Stomach (tissue), 8 donors: ENCODE measurements at regions not wholly inside any gene's neighbourhood (a gene's known extent, or its start where the extent isn't known, plus 50 kb on each side); places are given as distances from the start of the nearest gene placed in this dataset.

Source experiments
- DNase-seq, 2 donors: peaks; one replicate each; pipeline versions ENCODE4 v3.0.0 to v3.0.0-alpha.2; 2013 to 2019
- H3K27ac ChIP-seq, 5 donors: fragments of 200-600 bp in 4 of 5; sonication (generic) in 4 of 5; one replicate each; pipeline ENCODE4 v1.5.1; 2013 to 2019; ENCODE audit warnings: mild to moderate bottlenecking in 1 of 5, moderate library complexity in 1 of 5
- H3K27me3 ChIP-seq, 3 donors: fragments of 200-600 bp; sonication (generic); one replicate each; pipeline ENCODE4 v1.5.1; 2017 to 2019; ENCODE audit warnings: mixed run types in 1 of 3
- H3K36me3 ChIP-seq, 4 donors: fragments of 200-600 bp; sonication (generic); 1 replicate in 3 of 4; 2 replicates in 1 of 4; pipeline ENCODE4 v1.5.1; 2016 to 2019
- H3K4me1 ChIP-seq, 4 donors: fragments of 200-600 bp; sonication (generic); one replicate each; pipeline ENCODE4 v1.5.1; 2016 to 2019
- H3K4me3 ChIP-seq, 4 donors: fragments of 200-600 bp; sonication (generic) in 3 of 4; one replicate each; pipeline ENCODE4 v1.5.1; 2016 to 2019; ENCODE audit warnings: mild to moderate bottlenecking in 1 of 4
- H3K9me3 ChIP-seq, 4 donors: fragments of 200-600 bp; sonication (generic); one replicate each; pipeline ENCODE4 v1.5.1; 2016 to 2019
- EP300 ChIP-seq: sonication (generic); formaldehyde crosslinking; IDR thresholded peaks from one replicate; pipeline ENCODE4 v1.6.1; 2017; ENCODE audit warnings: antibody characterized with exemption
- POLR2A ChIP-seq, 4 donors: fragments of 450-650 bp; IDR thresholded peaks; one replicate each; pipeline ENCODE4 v1.6.1; 2016; ENCODE audit warnings: antibody characterized with exemption in 4 of 4, control low read depth in 2 of 4, mild to moderate bottlenecking in 1 of 4, moderate library complexity in 1 of 4
- POLR2AphosphoS5 ChIP-seq, 3 donors: sonication (generic); formaldehyde crosslinking; IDR thresholded peaks; one replicate each; pipeline ENCODE4 v1.6.1; 2016; ENCODE audit warnings: antibody characterized with exemption in 3 of 3
- WGBS, 5 donors: extraction: QIAGEN DNeasy Blood & Tissue Kit in 3 of 5; methylation state at CpG; one replicate each; pipeline versions ENCODE4 v1.1.5 to v1.1.7; 2013 to 2018; 5-methylcytosine and 5-hydroxymethylcytosine counted together
- intact Hi-C: fragments of 100-400 bp; cut with DNase I; formaldehyde crosslinking; loops from one replicate; pipeline ENCODE4 v1.15.1; 2023; ENCODE audit warnings: low total_unique reads
- TF ChIP-seq, protein P1 (sequence below), 7 experiments: fragments of 450-650 bp in 4 of 7; fragments of 200-600 bp in 3 of 7; sonication (generic) in 3 of 7; IDR thresholded peaks; one replicate each; pipeline ENCODE4 v1.5.1; 2016 to 2019; ENCODE audit warnings: antibody characterized with exemption in 7 of 7, control low read depth in 2 of 7, mild to moderate bottlenecking in 1 of 7
- donor health status: healthy with polysubstance abuse.
- donor health status: Bipolar disorder and iron deficiency.
- donor health status: healthy.

DNA sequence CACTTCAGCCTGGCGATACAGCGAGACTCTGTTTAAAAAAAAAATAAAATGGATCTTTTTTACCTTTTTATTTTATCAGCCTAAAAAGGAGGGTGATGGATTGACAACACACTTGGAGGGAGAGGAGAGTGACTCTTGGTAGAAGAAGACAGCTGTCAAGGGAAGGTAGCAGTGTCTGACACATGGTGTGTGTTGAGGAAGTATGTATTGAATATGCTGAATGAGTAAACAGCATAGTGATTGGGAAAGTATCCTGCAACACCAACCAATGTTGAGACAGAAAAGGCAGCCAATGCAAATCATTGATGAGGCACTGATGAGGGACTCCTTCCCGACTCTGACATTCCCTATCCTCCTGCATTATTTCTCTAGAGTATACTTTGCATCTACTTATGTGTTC, 306.4 kb downstream of the LPIN1 start:
- TF ChIP-seq, protein P1, sequence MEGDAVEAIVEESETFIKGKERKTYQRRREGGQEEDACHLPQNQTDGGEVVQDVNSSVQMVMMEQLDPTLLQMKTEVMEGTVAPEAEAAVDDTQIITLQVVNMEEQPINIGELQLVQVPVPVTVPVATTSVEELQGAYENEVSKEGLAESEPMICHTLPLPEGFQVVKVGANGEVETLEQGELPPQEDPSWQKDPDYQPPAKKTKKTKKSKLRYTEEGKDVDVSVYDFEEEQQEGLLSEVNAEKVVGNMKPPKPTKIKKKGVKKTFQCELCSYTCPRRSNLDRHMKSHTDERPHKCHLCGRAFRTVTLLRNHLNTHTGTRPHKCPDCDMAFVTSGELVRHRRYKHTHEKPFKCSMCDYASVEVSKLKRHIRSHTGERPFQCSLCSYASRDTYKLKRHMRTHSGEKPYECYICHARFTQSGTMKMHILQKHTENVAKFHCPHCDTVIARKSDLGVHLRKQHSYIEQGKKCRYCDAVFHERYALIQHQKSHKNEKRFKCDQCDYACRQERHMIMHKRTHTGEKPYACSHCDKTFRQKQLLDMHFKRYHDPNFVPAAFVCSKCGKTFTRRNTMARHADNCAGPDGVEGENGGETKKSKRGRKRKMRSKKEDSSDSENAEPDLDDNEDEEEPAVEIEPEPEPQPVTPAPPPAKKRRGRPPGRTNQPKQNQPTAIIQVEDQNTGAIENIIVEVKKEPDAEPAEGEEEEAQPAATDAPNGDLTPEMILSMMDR (IDR thresholded peaks at IDR 0.05), result no peak
- TF ChIP-seq POLR2A (IDR thresholded peaks at IDR 0.05), result no peak
- TF ChIP-seq EP300, result no peak
- no peak for TF ChIP-seq POLR2AphosphoS5 (IDR thresholded peaks at IDR 0.05)
- H3K4me1 ChIP-seq, result peaks cover 0 to 9% (median 5%) of the 10 kb centered on the region in 4 donors
- 89 to 98% (median 94%) methylated on average over 3 of the region's 3 CpGs for WGBS, 5 donors

DNA sequence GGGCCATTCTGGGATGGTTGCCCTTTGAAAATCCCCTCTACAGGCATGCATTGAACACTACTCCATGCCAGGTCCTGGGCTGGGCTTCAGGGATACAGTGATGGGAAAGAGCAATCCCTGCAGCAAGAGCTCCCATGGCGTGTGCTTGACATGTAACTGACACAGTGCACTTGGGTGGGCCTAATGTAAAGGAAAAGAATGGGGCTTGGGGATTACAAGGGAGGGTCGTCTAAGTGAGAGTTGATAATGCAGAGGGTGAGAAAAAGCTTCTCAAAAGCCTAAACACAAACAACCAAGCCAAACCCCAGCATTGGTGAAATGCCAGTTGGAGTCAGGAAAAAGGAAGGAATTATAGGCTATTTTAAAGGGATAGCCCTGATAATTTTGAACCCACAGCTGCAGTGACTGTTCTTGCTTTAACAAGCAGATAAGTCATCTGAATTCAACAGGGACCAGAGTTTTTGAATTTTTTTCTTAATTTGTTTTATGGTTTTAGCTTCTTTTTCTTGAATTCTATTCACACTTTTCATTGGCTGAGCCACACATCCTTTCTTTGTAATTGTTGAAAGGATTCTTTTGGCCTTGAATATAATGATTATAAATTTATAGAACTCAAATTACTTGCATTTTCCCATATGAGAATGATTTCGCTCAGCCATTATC, 308.7 kb downstream of the LPIN1 start:
- H3K9me3 ChIP-seq, result no peaks in the 10 kb centered on the region
- no peaks in the 10 kb centered on the region for H3K36me3 ChIP-seq
- peak in 1 of 2 donors; percentile 13 for DNase-seq
- TF ChIP-seq EP300 (no peak), POLR2A (IDR thresholded peaks at IDR 0.05) (no peak)
- TF ChIP-seq, protein P1 (IDR thresholded peaks at IDR 0.05), result no peak
- peaks cover 0 to 9% (median 7%) of the 10 kb centered on the region in 4 donors for H3K4me1 ChIP-seq
- intact Hi-C loops, result no loop called here
- H3K27me3 ChIP-seq, result no peaks in the 10 kb centered on the region
- H3K27ac ChIP-seq, result no peak overlapping the region
- WGBS, 5 donors, result 69 to 78% (median 76%) methylated on average over 3 of the region's 3 CpGs
- no peak overlapping the region for H3K4me3 ChIP-seq

More for the DNA sequence above, 306.4 kb downstream of the LPIN1 start:
- no peaks in the 10 kb centered on the region for H3K36me3 ChIP-seq
- DNase-seq, result no peak
- H3K4me3 ChIP-seq, result no peak overlapping the region
- no peaks in the 10 kb centered on the region for H3K9me3 ChIP-seq
- intact Hi-C loops, result no loop called here
- H3K27me3 ChIP-seq, result no peaks in the 10 kb centered on the region
- H3K27ac ChIP-seq, result no peak overlapping the region

- TF ChIP-seq POLR2A (IDR thresholded peaks at IDR 0.05) (no peak), POLR2AphosphoS5 (IDR thresholded peaks at IDR 0.05) (no peak), EP300 (no peak)
- TF ChIP-seq, protein P1 (IDR thresholded peaks at IDR 0.05), result no peak
- Histone ChIP-seq H3K9me3 (no peaks in the 10 kb centered on the region), H3K4me1 (peaks cover 0 to 17% (median 4%) of the 10 kb centered on the region in 4 donors), H3K27ac (no peak overlapping the region), H3K27me3 (no peaks in the 10 kb centered on the region), H3K4me3 (no peak overlapping the region), H3K36me3 (no peaks in the 10 kb centered on the region)
- intact Hi-C loops, result no loop called here
- 51 to 67% (median 55%) methylated on average over 10 to 12 of the region's 12 CpGs for WGBS, 5 donors
- peak in 1 of 2 donors; percentile 51 for DNase-seq
These were observed 311.2 kb downstream of the LPIN1 start for GRCh38 chr2:12057436-12058166.

GRCh38 chr2:12059616-12060441, 313.4 kb downstream of the LPIN1 start:
- WGBS, 5 donors, result 68 to 77% (median 70%) methylated on average over 2 of the region's 2 CpGs
- intact Hi-C loops, result no loop called here
- no peak for DNase-seq
- Histone ChIP-seq H3K27ac (no peak overlapping the region), H3K4me1 (peaks cover 0 to 17% (median 4%) of the 10 kb centered on the region in 4 donors), H3K4me3 (no peak overlapping the region), H3K9me3 (no peaks in the 10 kb centered on the region), H3K36me3 (no peaks in the 10 kb centered on the region), H3K27me3 (no peaks in the 10 kb centered on the region)
- TF ChIP-seq POLR2A (IDR thresholded peaks at IDR 0.05), result no peak
- TF ChIP-seq POLR2AphosphoS5 (IDR thresholded peaks at IDR 0.05), result no peak
- TF ChIP-seq, protein P1 (IDR thresholded peaks at IDR 0.05), result no peak
- TF ChIP-seq EP300, result no peak
